Activated CD4-positive, alpha-beta T cell treated with anti-CD3 and anti-CD28 coated beads for 24 hours (primary cell): ENCODE measurements at regions not wholly inside any gene's neighbourhood (a gene's known extent, or its start where the extent isn't known, plus 50 kb on each side); places are given as distances from the start of the nearest gene placed in this dataset.
"Not testable (repeated sequence)": the region's sequence is repeated elsewhere in the genome, so short reads cannot be mapped to it uniquely, and the experiment has no call there.

Experiments used
- DNase-seq, 2 donors: peaks; one replicate each; pipeline ENCODE4 v3.0.0-alpha.2; 2020; ENCODE audit warnings: low read depth in 2 of 2

DNA sequence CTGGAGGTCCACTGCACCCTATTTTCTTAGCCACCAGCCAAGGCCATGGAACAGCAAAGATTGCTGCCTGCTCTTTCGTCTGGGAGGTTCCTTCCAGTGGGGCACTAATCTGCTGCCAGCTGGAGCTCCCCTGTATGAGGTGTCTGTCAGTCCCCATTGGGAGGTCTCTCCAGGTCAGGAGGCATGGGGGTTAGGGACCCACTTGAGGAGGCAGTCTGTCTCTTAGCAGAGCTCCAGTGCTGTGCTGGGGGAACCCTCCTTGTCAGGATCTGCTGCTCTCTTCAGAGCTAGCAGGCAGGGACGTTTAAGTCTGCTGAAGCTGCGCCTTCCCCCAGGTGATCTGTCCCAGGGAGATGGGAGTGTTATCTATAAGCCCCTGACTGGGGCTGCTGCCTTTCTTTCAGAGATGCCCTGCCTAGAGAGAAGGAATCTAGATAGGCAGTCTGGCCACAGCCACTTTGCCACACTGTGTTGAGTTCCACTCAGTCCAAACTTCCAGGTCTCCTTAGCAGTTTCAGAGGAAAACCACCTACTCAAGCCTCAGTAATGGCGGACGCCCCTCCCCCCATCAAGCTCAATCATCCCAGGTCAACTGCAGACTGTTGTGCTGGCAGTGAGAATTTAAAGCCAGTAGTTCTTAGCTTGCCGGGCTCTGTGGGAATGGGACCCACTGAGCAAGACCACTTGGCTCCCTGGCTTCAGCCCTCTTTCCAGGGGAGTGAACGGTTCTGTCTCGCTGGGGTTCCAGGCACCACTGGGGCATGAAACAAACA is 317.7 kb downstream of the LRRC70 start:
- no peak for DNase-seq

- no peak for DNase-seq
Measured at GRCh38 chr5:62886603-62887315, 308.1 kb downstream of the LRRC70 start.

DNA sequence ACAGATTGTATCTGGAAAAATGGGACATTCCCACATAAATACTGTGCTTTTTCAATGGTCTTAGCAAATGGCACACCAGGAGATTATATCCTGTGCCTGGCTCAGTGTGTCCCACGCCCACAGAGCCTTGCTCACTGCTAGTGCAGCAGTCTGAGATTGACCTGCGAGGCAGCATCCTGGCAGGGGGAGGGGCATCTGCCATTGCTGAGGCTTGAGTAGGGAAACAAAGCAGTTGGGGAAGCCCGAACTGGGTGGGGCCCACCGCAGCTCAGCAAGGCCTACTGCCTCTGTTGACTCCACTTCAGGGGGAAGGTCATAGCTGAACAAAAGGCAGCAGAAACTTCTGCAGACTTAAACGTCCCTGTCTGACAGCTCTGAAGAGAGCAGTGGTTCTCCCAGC is 258.7 kb downstream of the LRRC70 start:
- not testable (repeated sequence) for DNase-seq

DNA sequence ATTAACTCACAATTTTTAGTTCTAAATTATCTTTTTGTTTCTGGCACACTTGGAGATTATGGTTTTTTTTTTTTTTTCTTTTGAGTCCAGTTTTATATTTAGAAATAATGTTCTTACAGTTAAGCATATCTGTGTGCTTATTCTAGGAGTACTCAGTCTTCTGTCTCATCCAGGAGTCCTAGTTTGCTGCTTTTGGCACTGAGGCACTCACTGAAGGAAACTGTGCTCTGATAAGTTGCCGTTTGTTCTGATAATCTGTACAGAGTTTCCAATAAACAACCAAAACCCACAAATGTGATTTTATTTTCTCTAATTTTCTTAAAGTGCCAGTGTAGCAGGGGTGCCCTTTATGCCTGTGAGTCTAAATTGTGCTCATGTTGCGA is 251.0 kb downstream of the LRRC70 start:
- DNase-seq, result no peak

- no peak for DNase-seq
Measured at GRCh38 chr5:62828742-62829603, 250.4 kb downstream of the LRRC70 start.

DNA sequence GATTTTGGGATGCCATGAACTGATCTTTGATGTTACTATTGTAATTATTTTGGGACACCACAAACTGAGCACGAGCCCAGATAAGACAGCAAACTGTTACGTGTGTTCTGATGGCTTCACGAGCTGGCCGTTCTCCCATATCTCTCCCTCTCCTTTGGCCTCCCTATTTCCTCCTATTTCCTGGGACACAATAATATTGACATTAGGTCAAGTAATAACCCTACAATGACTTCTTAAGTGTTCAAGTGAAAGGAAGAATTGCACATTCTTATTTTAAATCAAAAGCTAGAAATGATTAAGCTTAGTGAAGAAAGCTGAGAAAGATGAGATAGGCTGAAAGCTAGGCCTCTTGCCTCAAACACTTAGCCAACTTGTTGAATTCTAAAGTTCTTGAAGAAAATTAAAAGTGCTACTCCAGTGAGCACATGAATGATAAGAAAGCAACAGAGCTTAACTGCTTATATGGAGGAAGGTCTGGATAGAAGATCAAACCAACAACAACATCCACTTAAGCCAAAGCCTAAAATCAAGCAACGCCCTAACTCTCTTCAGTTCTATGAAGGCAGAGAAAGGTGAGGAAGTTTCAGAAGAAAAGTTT is 247.1 kb downstream of the LRRC70 start:
- DNase-seq, result no peak

DNA sequence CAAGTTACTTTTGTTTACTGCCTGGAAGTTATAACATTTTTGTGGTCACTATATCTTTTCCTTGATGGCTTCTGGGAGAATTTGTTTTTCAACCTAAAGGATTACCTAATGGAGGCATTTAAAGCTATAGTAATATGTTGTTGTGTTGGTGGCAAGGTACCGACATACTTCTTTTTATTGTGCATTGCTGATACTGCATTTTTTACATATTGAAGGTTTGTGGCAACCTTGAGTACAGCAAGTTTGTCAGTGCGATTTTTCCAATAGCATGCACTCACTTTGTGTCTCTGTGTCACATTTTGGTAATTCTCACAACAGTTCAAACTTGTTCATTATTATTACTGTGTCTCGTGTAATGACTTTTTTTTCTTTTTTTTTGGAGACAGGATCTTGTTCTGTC is 246.3 kb downstream of the LRRC70 start:
- DNase-seq, result no peak

DNA sequence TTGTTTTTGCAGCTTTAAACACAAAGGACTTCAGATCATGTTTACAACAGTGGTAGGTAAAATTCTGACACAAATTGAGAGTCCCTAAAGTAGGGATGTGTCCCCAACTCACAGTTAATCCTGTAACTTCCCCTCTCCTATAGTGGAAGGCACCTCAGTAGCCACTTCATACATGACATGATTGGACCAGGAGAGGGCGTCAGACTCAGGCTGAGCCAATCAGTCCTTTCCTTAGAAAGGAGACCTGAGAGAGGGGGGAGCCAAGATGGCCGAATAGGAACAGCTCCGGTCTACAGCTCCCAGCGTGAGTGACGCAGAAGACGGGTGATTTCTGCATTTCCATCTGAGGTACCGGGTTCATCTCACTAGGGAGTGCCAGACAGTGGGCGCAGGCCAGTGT is 238.4 kb downstream of the LRRC70 start:
- not testable (repeated sequence) for DNase-seq

GRCh38 chr5:62814991-62815390 is 236.4 kb downstream of the LRRC70 start:
- DNase-seq, result no peak

DNA sequence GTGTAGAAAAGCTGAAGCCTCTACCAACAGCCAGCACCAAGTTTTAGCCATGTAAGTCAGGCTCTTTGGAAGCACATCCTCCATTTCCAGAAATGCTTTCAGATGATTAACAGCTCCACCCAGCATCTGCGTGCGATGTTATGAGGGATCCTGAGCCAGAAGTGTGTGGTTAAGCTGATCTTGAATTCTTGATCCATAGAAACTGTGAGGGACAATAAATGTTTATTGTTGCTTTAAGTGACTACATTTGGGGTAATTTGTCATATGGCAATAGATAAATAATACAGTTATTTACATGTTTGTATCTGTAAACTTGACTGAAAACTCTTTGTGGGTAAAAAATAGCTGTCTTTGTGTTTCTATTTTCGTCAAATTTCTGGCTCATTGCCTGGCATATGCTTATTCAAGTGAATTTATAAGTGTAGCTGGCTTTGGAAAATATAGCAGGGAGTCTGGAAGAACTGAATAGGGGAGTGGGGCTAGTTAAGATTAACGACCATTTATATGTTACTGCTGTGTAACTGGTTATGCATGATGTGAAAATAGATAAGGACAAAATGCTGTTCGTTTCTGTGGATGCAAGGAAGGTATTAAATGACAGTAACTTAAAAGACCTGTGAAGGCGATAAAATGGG is 234.1 kb downstream of the LRRC70 start:
- DNase-seq, result no peak

GRCh38 chr5:62804819-62805218 is 226.2 kb downstream of the LRRC70 start:
- not testable (repeated sequence) for DNase-seq

DNA sequence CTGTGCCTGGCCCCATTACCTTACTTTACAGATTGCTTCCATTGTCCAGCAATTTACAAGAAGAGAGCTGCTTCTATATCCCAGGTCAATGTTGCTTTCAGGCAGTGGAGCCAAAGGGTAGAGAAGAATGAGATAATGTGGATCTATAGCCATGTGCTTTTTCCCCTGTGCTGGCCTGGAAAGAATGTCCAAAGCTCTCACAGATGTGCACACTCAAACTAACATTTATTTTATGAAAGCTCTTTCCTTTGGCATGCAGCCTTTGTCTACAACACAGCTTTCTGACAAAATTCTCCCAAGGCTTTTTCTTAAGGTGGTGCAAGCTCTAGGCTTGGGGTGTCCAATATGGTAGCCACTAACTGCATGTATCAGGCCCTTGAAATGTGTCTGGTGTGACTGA is 217.3 kb downstream of the LRRC70 start:
- DNase-seq, result no peak

DNA sequence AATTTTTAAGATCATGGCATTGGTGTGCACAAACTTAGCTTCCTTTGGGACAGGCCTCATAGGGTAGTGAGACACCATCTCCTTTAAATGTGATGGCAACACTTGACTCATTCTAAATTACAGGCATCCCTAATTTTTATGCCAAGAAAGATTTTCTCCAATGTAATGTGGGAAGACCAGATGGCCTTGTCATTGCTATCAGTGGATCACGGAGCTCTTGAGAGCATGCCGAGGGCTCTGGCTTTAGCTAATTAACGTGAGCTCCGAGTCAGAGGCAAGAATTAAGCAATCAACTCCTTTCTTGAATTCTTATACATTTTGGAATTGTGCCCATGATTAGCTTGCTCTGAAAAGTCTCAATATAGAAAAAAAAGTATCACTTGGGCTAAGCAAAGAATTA is 215.8 kb downstream of the LRRC70 start:
- DNase-seq, result no peak

- DNase-seq, result no peak
Measured at GRCh38 chr5:62791059-62791458, 212.4 kb downstream of the LRRC70 start.

DNA sequence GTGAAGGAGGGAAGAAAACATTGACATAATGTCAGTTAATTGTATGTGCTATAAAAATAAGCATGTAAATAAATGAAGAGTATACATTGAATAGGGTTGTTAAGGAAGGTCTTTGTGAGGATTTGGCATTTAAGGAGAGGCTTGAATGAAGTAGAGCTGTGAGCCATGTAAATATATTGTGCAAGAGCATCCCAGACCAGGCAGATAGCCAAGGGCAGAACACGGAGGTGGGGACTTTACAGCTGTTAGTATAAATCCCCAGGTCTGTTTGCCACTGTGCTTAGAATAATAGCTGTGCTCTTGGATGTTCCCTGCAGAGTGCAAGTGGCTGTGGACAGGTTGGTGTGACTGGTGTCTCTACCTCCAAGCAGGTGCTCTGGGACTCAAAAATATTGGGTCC is 211.7 kb downstream of the LRRC70 start:
- no peak for DNase-seq

GRCh38 chr5:62786099-62786498 is 207.5 kb downstream of the LRRC70 start:
- DNase-seq, result no peak

DNA sequence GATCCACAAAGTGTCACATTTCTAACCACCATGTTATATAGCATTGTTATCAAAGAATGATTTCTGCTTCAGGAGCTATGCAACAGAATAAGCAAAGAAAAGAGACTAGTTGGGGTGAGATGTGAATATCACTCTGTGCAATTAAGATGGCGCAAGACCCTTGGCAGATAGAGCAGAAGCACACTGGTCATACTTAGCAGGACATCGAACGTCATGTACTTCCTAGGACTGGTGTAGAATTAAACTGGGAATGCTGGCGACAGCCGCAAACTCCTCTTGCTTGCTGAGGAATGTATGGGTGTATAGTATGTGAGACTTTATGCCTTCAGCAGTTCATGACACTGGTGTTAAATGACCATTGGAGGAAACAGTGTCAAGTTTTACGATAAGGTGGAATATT is 207.0 kb downstream of the LRRC70 start:
- DNase-seq, result no peak

- DNase-seq, result no peak
Measured at GRCh38 chr5:62783374-62784057, 204.9 kb downstream of the LRRC70 start.

GRCh38 chr5:62780888-62781287 is 202.3 kb downstream of the LRRC70 start:
- no peak for DNase-seq

GRCh38 chr5:62780230-62780629 is 201.6 kb downstream of the LRRC70 start:
- no peak for DNase-seq

GRCh38 chr5:62779010-62779422 is 200.4 kb downstream of the LRRC70 start:
- DNase-seq, result peak in 1 of 2 donors; percentile 4
